ENCODE measurements at regions not wholly inside any gene's neighbourhood (a gene's known extent, or its start where the extent isn't known, plus 50 kb on each side); places are given as distances from the start of the nearest gene placed in this dataset.

DNA sequence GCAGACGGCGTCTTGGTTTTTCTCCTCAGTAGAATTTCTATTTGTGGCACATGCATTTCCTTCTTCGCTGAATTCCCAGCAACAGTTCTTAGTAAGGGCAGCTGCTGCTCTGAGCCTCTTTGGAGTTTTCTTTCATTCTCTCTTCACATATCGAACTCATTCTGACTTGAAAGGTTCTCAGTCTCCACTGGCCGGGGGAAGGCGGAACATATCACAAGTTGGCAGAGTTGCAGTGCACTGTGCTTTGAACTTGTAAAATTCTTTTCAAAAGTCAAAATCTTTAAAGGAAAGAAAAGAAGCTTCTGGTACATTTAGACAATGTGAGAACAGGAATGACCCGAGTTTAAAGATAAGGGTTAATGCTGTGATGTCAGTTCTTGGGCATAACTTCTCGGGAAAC, 286.1 kb upstream of the MAP3K7 start:
- TF ChIP-seq YY1 (IDR thresholded peaks at IDR 0.05; ENCODE audit: insufficient read depth, insufficient read length) (no peak), ZNF274 (IDR thresholded peaks at IDR 0.05; ENCODE audit: low read depth, low read length) (no peak), SUZ12 (IDR thresholded peaks at IDR 0.05; ENCODE audit: extremely low read depth, insufficient read depth, insufficient read length) (no peak)
